Osteoblast (primary cell): ENCODE measurements at regions not wholly inside any gene's neighbourhood (a gene's known extent, or its start where the extent isn't known, plus 50 kb on each side); places are given as distances from the start of the nearest gene placed in this dataset.

ENCODE experiments used
- DNase-seq: peaks from one replicate; pipeline ENCODE4 v3.0.0; 2011; ENCODE audit warnings: low spot score, mixed read lengths; ENCODE audit not compliant: insufficient read length; ENCODE audit errors: missing footprints
- H2AFZ ChIP-seq: 2 replicates; pipeline ENCODE4 v1.6.0; 2011; ENCODE audit warnings: mild to moderate bottlenecking, low read length
- H3K27ac ChIP-seq: 2 replicates; pipeline ENCODE4 v1.5.1; 2011; ENCODE audit warnings: mild to moderate bottlenecking, low read depth, low read length, moderate library complexity
- H3K27me3 ChIP-seq: 2 replicates; pipeline ENCODE4 v1.6.0; 2012; ENCODE audit warnings: mild to moderate bottlenecking, control low read depth, inconsistent platforms, low read length, moderate library complexity; ENCODE audit not compliant: insufficient read depth
- H3K36me3 ChIP-seq: 2 replicates; pipeline ENCODE4 v1.5.1; 2011; ENCODE audit warnings: mild to moderate bottlenecking, low read length, control low read depth, moderate library complexity; ENCODE audit not compliant: insufficient read depth
- H3K4me1 ChIP-seq: 2 replicates; pipeline ENCODE4 v1.5.1; 2011; ENCODE audit warnings: mild to moderate bottlenecking, low read length, control low read depth, moderate library complexity; ENCODE audit not compliant: insufficient read depth
- H3K4me2 ChIP-seq: 2 replicates; pipeline ENCODE4 v1.6.0; 2011; ENCODE audit warnings: mild to moderate bottlenecking, low read length; ENCODE audit not compliant: insufficient read depth
- H3K4me3 ChIP-seq: fragments of 200-600 bp; sonication (generic); 3 replicates; pipeline ENCODE4 v1.5.1; 2012; ENCODE audit warnings: mild to moderate bottlenecking, low read length, inconsistent platforms; ENCODE audit not compliant: insufficient read depth
- H3K79me2 ChIP-seq: 2 replicates; pipeline ENCODE4 v1.6.0; 2012; ENCODE audit warnings: mild to moderate bottlenecking, low read length, control low read depth, inconsistent platforms; ENCODE audit not compliant: insufficient read depth
- H3K9me3 ChIP-seq: 2 replicates; pipeline ENCODE4 v1.5.1; 2011; ENCODE audit warnings: low read depth, low read length, control low read depth
- H4K20me1 ChIP-seq: 2 replicates; pipeline ENCODE4 v1.6.0; 2012; ENCODE audit warnings: mild to moderate bottlenecking, low read length, control low read depth; ENCODE audit not compliant: insufficient read depth
- TF ChIP-seq, protein P1 (sequence below): IDR thresholded peaks from 2 replicates; pipeline ENCODE4 v1.5.1; 2011; ENCODE audit warnings: mild to moderate bottlenecking, low read depth, low read length, moderate library complexity; ENCODE audit errors: extremely low read depth

DNA sequence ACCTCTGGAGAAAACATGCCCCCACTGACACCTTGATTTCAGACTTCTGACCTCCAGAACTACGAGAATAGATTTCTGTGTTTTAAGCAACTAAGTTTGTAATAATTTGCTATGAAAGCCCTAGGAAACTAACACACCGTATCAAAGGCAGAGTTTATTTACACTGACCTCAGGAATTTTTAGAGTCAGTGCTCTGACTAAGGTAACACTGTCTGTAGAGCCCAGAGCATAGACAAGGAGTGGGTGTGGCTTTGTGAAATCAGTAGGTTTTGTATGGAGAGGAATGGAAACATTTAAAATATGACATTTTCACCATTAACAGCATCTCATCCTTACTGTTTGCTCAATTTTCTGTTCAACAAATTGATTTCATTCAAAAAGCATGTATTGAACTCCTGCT lies 764.4 kb upstream of the PCDH10 start:
- Histone ChIP-seq H3K79me2 (no peaks in the 10 kb centered on the region), H3K9me3 (no peaks in the 10 kb centered on the region), H3K4me2 (no peak overlapping the region), H3K27ac (no peak overlapping the region), H4K20me1 (no peaks in the 10 kb centered on the region), H3K36me3 (no peaks in the 10 kb centered on the region), H2AFZ (no peak overlapping the region), H3K4me1 (no peaks in the 10 kb centered on the region), H3K4me3 (no peak overlapping the region), H3K27me3 (no peaks in the 10 kb centered on the region)
- TF ChIP-seq, protein P1, sequence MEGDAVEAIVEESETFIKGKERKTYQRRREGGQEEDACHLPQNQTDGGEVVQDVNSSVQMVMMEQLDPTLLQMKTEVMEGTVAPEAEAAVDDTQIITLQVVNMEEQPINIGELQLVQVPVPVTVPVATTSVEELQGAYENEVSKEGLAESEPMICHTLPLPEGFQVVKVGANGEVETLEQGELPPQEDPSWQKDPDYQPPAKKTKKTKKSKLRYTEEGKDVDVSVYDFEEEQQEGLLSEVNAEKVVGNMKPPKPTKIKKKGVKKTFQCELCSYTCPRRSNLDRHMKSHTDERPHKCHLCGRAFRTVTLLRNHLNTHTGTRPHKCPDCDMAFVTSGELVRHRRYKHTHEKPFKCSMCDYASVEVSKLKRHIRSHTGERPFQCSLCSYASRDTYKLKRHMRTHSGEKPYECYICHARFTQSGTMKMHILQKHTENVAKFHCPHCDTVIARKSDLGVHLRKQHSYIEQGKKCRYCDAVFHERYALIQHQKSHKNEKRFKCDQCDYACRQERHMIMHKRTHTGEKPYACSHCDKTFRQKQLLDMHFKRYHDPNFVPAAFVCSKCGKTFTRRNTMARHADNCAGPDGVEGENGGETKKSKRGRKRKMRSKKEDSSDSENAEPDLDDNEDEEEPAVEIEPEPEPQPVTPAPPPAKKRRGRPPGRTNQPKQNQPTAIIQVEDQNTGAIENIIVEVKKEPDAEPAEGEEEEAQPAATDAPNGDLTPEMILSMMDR: no peak
- DNase-seq: no peak

DNA sequence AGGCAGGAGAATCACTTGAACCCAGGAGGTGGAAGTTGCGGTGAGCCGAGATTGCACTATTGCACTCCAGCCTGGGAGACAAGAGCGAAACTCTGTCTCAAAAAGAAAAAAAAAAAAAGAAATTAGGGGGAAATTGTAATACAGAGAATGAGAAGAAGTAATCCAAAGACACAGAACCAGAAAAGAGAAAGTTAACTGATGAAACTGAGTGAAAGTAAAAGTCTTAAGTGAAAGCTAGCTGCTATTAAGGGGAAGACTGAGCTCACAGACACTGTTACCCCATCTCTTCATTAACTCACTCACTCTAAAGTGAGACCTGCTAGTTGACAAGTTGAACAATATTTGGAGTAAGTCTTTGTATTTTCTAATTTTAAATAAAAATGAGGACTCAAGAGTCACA lies 763.0 kb upstream of the PCDH10 start:
- Histone ChIP-seq H3K27ac (no peak overlapping the region), H3K27me3 (no peaks in the 10 kb centered on the region), H3K79me2 (no peaks in the 10 kb centered on the region), H4K20me1 (no peaks in the 10 kb centered on the region), H3K4me3 (no peak overlapping the region), H3K36me3 (no peaks in the 10 kb centered on the region), H3K9me3 (no peaks in the 10 kb centered on the region), H3K4me1 (no peaks in the 10 kb centered on the region), H3K4me2 (no peak overlapping the region), H2AFZ (no peak overlapping the region)
- DNase-seq: no peak
- TF ChIP-seq, protein P1: no peak

DNA sequence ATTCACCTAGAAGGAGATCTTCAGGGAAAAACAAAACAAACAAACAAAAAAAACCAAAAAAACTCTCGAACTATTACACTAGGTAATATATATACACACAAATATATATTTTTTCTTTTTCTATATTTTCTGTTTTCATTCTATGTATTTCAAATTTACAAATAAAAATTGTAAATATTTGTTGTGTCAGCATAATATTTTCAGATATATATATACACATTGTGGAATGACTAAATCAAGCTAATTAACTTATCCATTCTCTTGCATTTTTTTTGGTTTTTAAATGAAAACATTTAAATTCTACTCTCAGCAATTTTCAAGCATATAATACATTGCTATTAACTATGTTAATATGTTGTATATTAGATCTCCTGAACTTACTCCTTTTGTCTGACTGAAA lies 762.0 kb upstream of the PCDH10 start:
- H3K36me3 ChIP-seq: no peaks in the 10 kb centered on the region
- H3K4me1 ChIP-seq: no peaks in the 10 kb centered on the region
- H2AFZ ChIP-seq: no peak overlapping the region
- no peaks in the 10 kb centered on the region for H3K79me2 ChIP-seq
- H3K9me3 ChIP-seq: no peaks in the 10 kb centered on the region
- H3K4me2 ChIP-seq: no peak overlapping the region
- no peak overlapping the region for H3K27ac ChIP-seq
- H3K27me3 ChIP-seq: no peaks in the 10 kb centered on the region
- no peak for DNase-seq
- TF ChIP-seq, protein P1: no peak
- H4K20me1 ChIP-seq: no peaks in the 10 kb centered on the region
- H3K4me3 ChIP-seq: no peak overlapping the region

DNA sequence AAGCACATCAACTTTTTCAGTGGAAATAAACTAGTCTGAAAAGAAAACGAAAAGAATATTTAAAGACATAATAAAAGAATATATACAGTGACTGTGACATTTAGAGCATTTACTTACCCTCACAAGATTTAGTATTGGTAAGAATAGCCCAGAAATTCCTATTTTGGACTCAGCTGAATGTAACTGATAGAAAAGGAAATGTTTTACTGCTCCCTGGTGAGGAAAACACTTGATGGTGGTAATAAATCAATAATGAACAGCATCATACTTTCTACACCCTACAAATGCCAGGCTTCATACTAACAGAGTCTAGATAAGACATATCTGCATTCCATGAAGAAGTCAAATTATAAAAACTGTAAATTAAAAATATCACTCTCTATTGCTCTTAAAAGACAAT lies 753.5 kb upstream of the PCDH10 start:
- no peak for DNase-seq
- TF ChIP-seq, protein P1: no peak
- Histone ChIP-seq H3K79me2 (no peaks in the 10 kb centered on the region), H4K20me1 (no peaks in the 10 kb centered on the region), H3K27me3 (no peaks in the 10 kb centered on the region), H3K4me2 (no peak overlapping the region), H3K4me1 (no peaks in the 10 kb centered on the region), H3K9me3 (no peaks in the 10 kb centered on the region), H3K4me3 (no peak overlapping the region), H3K27ac (no peak overlapping the region), H3K36me3 (no peaks in the 10 kb centered on the region), H2AFZ (no peak overlapping the region)
